ENCODE measurements at regions not wholly inside any gene's neighbourhood (a gene's known extent, or its start where the extent isn't known, plus 50 kb on each side); places are given as distances from the start of the nearest gene placed in this dataset.

DNA sequence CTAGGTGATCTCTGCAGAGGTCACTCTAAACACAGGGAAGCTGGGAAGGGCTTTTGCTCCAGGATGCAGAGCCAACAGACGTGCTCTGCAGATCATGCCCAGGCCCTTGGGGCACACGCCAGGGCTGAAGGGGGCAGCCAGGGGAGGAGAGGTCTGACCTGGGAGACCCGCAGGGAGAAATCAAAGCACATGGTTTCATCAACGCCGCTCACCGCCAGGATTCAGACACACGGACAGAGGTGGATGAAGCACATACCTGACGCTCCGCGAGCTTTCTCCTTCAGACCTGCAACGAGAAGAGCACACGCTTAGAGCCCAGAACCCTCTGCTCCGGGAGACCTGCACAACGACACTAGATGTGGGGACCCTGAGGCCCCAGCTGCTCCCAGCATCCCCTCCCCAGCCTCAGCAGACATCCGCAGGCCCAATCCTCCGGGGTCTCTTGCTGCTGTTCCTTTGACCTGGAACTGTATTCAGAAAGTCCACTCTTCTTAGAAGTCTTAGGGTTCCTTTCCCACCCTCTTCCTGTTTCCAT, 90.7 kb upstream of the IQSEC1 start:
- no peaks in the 10 kb centered on the region for H3K4me1 Mint-ChIP-seq (ENCODE audit: low read depth)
- no peaks in the 10 kb centered on the region for H3K9me3 Mint-ChIP-seq
- H3K36me3 Mint-ChIP-seq (ENCODE audit: low read depth): no peaks in the 10 kb centered on the region
- H3K27ac Mint-ChIP-seq: no peak overlapping the region
- no peaks in the 10 kb centered on the region for H3K27me3 Mint-ChIP-seq (ENCODE audit: low read depth)
- no peak overlapping the region for H3K4me3 Mint-ChIP-seq

DNA sequence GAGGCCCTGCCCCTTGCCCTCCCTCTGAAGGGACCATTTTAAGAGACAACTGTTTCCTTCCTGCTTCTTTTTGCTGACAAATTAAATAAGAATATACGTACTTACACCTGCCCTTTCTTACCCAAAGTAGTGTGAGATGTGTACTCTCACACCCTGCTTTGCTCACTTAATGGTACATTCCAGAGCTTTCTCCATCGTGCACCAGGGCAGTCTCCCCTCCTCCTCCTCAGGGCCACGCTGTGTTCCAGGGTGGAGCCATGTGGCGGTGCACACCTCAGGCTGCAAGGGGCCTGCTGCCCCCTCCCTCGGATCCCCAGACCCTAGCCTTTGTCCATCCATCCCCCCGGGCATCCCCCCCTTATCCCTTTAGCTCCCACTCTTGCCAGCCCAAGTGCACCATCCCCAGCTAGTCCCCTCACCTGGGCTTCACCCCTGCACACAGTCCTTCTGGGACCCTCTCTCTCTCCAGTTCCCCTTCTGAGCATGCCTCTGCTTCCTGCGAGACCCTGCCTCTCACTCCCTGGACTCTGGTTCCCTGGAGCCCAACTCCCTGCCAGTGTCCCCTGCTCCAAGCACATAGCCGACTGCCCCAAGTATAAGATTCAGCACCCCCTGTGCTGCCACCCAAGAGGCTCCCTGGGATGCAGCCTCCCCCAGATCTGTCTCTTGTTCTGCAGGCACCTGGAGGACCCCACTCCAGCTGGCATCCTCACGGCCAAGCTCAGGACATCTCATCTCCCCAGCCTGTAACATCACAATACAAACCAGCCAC, 89.5 kb upstream of the IQSEC1 start:
- H3K9me3 Mint-ChIP-seq: no peaks in the 10 kb centered on the region
- no peaks in the 10 kb centered on the region for H3K4me1 Mint-ChIP-seq (ENCODE audit: low read depth)
- H3K36me3 Mint-ChIP-seq (ENCODE audit: low read depth): no peaks in the 10 kb centered on the region
- no peak overlapping the region for H3K4me3 Mint-ChIP-seq
- no peak overlapping the region for H3K27ac Mint-ChIP-seq
- H3K27me3 Mint-ChIP-seq (ENCODE audit: low read depth): no peaks in the 10 kb centered on the region

DNA sequence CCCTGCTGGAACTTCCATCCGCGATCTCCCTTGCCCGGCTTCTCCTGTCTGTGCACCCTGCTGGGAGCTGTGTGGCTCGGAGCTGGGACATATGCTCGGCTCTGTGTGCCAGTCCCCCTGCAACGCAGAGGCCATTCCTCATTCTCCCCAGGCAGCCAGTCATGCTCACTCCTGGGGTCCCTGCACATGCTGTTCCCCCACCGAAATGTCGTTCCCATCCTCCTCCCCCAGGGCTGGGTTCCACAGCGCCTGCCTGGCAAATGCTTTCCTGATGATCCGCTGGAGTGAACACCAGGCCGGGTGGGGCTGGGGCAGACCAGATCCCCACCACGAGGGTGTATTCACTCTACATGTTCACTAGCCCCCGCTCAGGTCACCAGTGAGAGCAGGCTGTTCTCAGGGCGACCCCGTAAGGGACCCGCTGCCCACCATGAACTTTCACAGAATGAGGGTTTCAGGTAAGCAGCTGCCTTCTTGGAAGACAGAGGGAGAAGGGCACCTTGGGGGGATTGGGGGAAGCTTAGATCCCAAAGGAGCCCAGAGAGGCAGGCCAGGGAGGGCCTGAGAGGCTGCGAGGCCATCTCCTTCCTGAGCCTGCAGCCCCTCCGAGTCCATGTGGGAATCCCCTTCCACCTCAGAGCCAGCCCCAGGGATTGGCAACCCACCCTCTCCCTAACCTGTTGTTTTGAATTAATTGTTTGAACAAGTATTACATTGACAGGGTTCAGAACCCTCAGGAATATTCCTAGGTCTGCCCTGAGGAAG, 88.7 kb upstream of the IQSEC1 start:
- Mint-ChIP-seq H3K9me3 (no peaks in the 10 kb centered on the region), H3K27ac (no peak overlapping the region), H3K27me3 (ENCODE audit: low read depth) (no peaks in the 10 kb centered on the region), H3K4me3 (no peak overlapping the region), H3K36me3 (ENCODE audit: low read depth) (no peaks in the 10 kb centered on the region), H3K4me1 (ENCODE audit: low read depth) (no peaks in the 10 kb centered on the region)

DNA sequence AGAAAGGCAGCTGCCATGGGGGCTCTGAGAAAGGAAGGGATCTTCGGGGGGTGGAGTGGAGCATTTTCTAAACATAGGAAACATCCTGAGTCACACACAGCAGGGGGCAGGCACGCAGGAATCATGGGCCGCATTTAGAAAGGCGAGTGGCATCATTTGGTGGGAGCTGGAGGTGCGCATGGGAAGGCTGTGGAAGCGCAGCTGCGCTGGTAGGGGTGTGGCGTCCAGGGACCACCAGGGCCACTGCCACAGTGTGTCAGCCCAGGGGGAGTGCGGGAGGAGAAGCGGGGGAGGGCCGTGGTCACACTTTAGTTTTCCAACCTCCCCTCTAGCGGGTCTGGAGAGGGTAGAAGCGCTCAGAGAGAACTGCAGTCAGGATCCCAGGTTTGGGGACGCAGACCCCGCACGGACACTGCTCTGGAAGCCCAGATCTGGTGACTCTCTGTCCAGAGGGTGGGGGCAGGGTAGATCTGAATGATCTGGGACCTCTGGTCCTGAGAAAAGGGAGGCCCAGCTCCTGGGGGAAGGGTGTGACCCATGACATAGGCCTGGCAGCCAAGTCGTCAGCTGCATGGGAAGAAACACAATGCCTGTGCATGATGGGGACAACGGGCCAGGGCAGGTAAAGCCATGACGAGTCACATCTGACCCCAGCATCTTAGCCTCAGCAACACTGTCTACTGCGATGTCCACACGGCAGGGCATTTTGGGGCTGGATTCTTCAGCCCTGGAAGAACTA, 88.0 kb upstream of the IQSEC1 start:
- Mint-ChIP-seq H3K4me1 (ENCODE audit: low read depth) (no peaks in the 10 kb centered on the region), H3K9me3 (peaks cover 6% of the 10 kb centered on the region)

DNA sequence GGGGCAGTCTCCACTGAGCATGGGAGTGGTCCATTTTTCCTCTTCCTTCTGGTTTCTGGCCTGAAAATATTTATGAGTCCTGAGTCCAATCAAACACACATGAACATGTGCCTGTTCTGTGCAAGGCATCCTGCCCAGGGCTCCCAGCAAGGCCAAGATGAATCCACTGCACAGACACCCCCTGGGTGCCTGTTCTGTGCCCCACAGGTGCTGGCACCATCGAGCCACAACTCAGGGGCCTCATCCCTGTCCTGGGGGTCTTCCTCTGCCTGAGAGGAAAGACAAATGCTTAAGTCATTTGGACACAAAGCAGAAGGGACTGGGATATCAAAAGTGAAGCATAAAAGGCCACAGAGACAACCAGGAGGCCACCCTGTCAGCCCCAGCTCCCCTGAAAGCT, 87.4 kb upstream of the IQSEC1 start:
- H3K27ac Mint-ChIP-seq: no peak overlapping the region
- H3K4me1 Mint-ChIP-seq (ENCODE audit: low read depth): no peaks in the 10 kb centered on the region
- H3K27me3 Mint-ChIP-seq (ENCODE audit: low read depth): peaks cover 6% of the 10 kb centered on the region
- no peaks in the 10 kb centered on the region for H3K36me3 Mint-ChIP-seq (ENCODE audit: low read depth)
- peaks cover 8% of the 10 kb centered on the region for H3K9me3 Mint-ChIP-seq
- H3K4me3 Mint-ChIP-seq: no peak overlapping the region

More for the DNA sequence above, 88.0 kb upstream of the IQSEC1 start:
- H3K4me3 Mint-ChIP-seq: no peak overlapping the region
- H3K27me3 Mint-ChIP-seq (ENCODE audit: low read depth): peaks cover 5% of the 10 kb centered on the region
- H3K36me3 Mint-ChIP-seq (ENCODE audit: low read depth): no peaks in the 10 kb centered on the region
- no peak overlapping the region for H3K27ac Mint-ChIP-seq

DNA sequence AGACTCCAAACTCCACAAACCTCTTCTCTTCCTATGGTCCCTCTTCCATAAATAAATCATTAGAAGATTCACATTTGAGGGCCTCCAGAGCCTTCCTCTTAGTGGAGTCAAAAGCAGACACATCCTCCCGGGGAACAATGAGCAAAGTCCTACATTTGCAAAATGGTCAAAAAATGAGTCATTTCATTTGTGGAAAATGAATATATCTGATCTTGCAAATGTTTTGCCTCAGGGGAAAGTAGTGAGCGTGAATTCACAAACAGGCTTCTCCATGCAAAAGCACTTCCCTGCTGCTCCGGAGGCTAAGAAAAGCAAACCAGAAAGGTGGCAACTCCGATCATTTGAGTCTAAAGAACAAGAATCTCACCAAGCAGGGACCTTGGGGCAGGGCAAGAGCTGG, 86.7 kb upstream of the IQSEC1 start:
- Mint-ChIP-seq H3K27me3 (ENCODE audit: low read depth) (peaks cover 6% of the 10 kb centered on the region), H3K36me3 (ENCODE audit: low read depth) (peaks cover under 1% of the 10 kb centered on the region), H3K4me1 (ENCODE audit: low read depth) (no peaks in the 10 kb centered on the region), H3K27ac (no peak overlapping the region), H3K9me3 (peaks cover 15% of the 10 kb centered on the region), H3K4me3 (no peak overlapping the region)

DNA sequence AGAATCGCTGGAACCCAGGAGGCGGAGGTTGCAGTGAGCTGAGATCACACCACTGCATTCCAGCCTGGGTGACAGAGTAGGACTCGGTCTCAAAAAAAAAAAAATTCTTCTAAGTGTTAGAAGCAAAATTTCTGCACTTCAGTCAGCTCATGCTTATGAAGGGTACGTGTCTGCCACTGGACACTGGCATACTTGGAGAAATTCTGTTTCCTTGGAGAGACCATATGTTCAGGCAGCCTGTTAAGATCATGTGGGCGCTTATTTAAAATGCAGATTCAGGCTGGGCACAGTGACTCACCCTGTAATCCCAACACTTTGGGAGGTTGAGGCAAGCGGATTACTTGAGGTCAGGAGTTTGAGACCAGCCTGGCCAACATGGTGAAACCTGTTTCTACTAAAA, 85.6 kb upstream of the IQSEC1 start:
- Mint-ChIP-seq H3K27ac (no peak overlapping the region), H3K4me3 (no peak overlapping the region), H3K9me3 (peaks cover 24% of the 10 kb centered on the region), H3K4me1 (ENCODE audit: low read depth) (no peaks in the 10 kb centered on the region), H3K27me3 (ENCODE audit: low read depth) (peaks cover 10% of the 10 kb centered on the region), H3K36me3 (ENCODE audit: low read depth) (peaks cover 4% of the 10 kb centered on the region)

DNA sequence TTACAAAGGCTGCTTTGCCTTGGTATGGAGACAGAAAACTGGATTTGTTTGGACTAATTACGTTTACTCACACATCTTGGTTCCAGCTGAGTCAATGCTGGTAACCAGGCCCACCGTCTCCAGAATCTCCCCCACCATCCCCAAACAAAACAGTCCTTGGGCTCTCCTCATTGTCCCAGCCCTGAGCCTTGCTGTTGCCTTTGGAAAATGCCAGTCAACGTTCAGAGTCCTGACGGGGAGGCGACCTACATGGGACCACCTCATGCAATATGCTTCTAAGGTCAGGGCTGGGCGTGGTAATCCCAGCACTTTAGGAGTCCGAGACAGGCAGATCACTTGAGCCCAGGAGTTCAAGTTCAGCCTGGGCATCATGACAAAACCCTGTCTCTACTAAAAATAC, 85.2 kb upstream of the IQSEC1 start:
- Mint-ChIP-seq H3K36me3 (ENCODE audit: low read depth) (peaks cover 4% of the 10 kb centered on the region), H3K4me3 (no peak overlapping the region), H3K27ac (no peak overlapping the region), H3K4me1 (ENCODE audit: low read depth) (no peaks in the 10 kb centered on the region), H3K9me3 (peaks cover 24% of the 10 kb centered on the region), H3K27me3 (ENCODE audit: low read depth) (peaks cover 10% of the 10 kb centered on the region)

DNA sequence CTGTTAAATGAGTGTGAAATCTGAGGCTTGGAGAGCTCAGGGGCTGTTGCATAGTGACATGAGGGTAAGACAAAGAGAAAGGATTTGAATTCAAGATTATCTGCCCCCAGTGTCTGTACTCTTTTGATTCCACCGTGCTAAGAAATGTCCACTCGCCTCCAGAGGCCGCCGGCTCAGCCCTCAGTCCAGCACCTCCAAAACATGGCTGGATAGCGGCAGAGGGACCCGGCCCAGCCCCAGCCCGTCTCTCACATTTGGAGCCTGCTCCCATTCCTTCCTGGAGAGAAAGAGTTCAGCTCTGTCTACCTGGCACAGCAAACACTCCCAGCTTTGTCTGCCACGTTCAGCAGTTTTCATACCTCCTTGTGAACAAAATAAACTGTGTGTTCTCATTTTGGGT, 84.8 kb upstream of the IQSEC1 start:
- Mint-ChIP-seq H3K36me3 (ENCODE audit: low read depth) (peaks cover 4% of the 10 kb centered on the region), H3K27me3 (ENCODE audit: low read depth) (peaks cover 10% of the 10 kb centered on the region)

DNA sequence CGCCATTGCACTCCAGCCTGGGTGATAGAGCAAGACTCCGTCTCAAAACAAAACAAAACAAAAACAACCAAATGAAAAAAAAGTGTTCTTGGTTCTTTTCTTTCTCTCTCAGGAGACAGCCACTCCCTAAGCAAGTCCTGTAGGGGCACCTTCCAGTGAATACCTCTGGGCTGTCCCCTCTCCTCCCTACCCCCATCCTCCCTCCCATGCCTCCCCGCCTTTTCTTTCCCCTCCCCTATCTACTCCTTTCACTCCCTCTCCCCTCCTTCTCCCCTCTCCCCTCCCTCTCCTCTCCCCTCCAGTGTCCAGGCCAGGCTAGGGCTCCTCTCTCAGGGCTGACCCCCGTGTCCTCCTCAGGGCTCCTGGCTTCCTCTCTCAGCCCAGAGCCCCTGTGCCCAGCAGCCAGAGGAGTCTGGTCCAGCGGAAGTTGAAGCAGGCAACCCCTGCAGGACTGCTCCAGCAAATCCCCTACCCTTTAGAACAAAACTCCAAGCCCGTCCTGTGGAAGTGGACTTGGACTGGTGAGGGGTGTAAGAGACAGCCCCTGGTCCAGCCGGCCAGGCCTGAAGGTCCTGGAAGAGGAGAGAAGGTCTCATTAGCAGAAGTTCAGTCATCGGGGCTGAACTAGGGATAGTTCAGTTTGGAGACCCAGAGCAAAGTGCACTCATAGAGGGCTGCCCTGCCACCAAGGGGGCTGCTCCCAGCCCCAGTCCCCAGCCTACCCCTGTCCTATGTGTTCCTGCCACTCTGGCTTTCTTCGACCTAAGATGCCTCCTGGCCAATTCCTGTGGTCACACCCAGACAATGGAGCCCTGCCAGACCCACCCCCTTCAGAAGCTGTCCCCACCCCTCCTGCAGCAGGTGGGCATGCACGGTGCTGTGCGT, 79.8 kb upstream of the IQSEC1 start:
- peaks cover 24% of the 10 kb centered on the region for H3K9me3 Mint-ChIP-seq
- H3K4me1 Mint-ChIP-seq (ENCODE audit: low read depth): peaks cover 8% of the 10 kb centered on the region
- no peak overlapping the region for H3K4me3 Mint-ChIP-seq
- no peak overlapping the region for H3K27ac Mint-ChIP-seq
- H3K36me3 Mint-ChIP-seq (ENCODE audit: low read depth): peaks cover 8% of the 10 kb centered on the region
- H3K27me3 Mint-ChIP-seq (ENCODE audit: low read depth): peaks cover 10% of the 10 kb centered on the region

More for the DNA sequence above, 84.8 kb upstream of the IQSEC1 start:
- Mint-ChIP-seq H3K4me1 (ENCODE audit: low read depth) (no peaks in the 10 kb centered on the region), H3K9me3 (peaks cover 24% of the 10 kb centered on the region), H3K4me3 (no peak overlapping the region), H3K27ac (no peak overlapping the region)

DNA sequence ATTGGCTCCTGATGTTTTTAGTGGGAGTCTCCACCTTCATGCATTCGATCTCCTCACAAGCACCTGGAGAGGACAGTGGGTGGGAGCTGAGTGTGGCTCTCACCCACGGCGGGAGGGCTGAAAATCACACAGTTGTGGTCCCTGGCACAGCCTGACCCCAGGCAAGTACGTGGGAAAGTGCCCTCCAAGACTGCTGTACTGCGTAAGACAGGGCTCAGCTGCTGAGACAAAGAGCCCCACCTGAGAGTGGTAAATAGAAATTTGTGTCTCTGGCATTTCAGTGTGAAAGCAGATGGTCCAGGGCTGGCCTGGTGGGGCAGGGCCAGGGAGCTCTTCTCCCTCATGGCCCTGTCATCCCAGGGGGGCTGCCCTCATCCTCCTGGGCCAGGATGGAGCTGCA, 77.4 kb upstream of the IQSEC1 start:
- Mint-ChIP-seq H3K9me3 (peaks cover 16% of the 10 kb centered on the region), H3K4me1 (ENCODE audit: low read depth) (peaks cover 8% of the 10 kb centered on the region), H3K27me3 (ENCODE audit: low read depth) (peaks cover 3% of the 10 kb centered on the region), H3K36me3 (ENCODE audit: low read depth) (peaks cover 8% of the 10 kb centered on the region), H3K27ac (no peak overlapping the region), H3K4me3 (no peak overlapping the region)

DNA sequence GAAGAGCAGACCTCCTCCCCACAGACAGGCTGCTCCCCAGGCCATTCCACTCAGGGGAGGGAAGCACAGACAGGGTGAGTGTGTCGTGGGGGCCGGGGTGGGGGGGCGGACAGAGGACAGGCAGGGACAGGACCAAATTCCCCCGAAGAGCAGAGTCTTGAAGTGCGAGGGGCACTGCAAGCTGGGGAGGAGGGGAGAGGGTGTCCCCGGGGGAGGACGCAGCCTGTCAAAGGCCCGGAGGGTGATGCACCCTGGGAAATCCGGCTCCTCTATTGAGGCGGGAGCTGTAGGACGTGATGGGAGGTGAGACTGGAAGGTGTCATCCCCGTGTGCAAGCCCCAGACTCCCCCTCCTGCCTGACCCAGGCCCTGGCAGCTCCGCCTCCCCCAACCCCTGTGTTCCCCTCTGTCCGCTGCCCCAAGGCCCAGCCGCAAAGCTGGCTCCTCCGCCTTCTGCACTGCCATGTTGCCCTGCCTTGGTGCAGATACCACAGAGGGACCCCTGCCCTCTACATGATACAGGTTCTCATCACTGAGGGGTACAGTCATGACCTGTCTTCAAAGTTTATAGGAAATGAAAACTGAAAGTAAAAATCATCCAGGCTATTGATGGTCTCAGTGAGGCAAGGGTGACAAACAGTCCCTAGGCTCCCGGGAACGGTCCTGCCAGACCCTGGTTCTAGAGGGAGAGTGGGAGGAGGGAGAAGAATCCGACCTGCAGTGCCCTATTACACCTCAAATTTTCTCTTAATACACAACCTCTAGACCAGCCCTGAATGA, 76.3 kb upstream of the IQSEC1 start:
- peak overlapping the region; percentile 98 for H3K27ac Mint-ChIP-seq
- peak overlapping the region; percentile 62 for H3K4me3 Mint-ChIP-seq
- peaks cover 5% of the 10 kb centered on the region for H3K9me3 Mint-ChIP-seq
- H3K4me1 Mint-ChIP-seq (ENCODE audit: low read depth): peaks cover 8% of the 10 kb centered on the region
- H3K36me3 Mint-ChIP-seq (ENCODE audit: low read depth): peaks cover 4% of the 10 kb centered on the region
- peaks cover under 1% of the 10 kb centered on the region for H3K27me3 Mint-ChIP-seq (ENCODE audit: low read depth)

DNA sequence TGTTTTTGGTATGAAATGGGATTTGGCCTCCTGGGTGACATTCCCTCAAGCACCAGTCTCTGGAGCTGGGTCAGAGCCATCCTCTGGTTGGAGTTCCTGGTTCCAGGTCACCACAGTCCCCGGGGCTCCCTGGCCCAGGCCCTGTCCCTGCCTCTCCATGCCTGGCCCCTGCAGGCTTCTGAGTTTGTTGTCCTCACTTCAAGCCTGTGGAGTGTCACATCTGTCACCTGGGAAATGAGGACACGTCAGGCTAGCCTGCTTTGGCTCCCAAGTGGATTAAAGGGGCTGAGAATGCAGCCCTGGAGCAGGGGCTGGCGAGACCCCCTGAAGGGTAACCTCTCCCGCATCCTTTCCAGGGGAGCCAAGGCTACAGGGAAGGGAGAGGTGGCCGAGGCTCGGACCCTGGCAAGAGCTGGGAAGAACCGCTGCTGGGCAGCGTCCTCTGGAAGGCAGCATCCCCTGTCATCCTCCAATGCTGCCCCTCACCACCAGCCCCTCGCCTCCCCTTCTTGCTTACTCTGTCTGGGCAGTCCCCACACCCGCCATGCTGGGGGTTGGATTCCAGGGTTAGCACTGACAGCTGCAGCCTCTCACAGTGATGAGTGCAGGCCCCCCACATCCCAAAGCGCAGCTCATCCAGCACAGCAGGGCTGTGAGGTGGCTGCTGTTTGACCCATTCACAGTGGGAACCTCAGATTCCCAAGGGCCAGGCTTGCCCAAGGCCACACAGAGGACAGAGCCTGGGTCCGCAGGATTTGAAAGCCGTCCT, 75.5 kb upstream of the IQSEC1 start:
- no peak overlapping the region for H3K27ac Mint-ChIP-seq
- H3K36me3 Mint-ChIP-seq (ENCODE audit: low read depth): peaks cover 3% of the 10 kb centered on the region
- peaks cover 8% of the 10 kb centered on the region for H3K4me1 Mint-ChIP-seq (ENCODE audit: low read depth)

More for the DNA sequence above, 75.5 kb upstream of the IQSEC1 start:
- H3K27me3 Mint-ChIP-seq (ENCODE audit: low read depth): no peaks in the 10 kb centered on the region
- H3K4me3 Mint-ChIP-seq: no peak overlapping the region
- no peaks in the 10 kb centered on the region for H3K9me3 Mint-ChIP-seq
